K562 (cell line): ENCODE measurements at regions not wholly inside any gene's neighbourhood (a gene's known extent, or its start where the extent isn't known, plus 50 kb on each side); places are given as distances from the start of the nearest gene placed in this dataset.
A peak's percentile ranks its signal among the peaks of the same experiment; 100 is the strongest.

ENCODE experiments used
- ATAC-seq: fragments of 200-7000 bp; cut with Tn5 transposase; 3 replicates; pipeline ENCODE4 v1.9.1; 2020; ENCODE audit warnings: moderate library complexity
- BruUV-seq: library from RNA; stranded (reverse); fragments of 400-500 nt; replicated peaks from 2 replicates; lab custom pipeline; 2021; lab: Mats Ljungman, UMichigan
- CTCF ChIA-PET: fragments of 300-600 bp; formaldehyde crosslinking; extraction: SDS; loops from one replicate; lab custom pipeline; 2021; ENCODE audit warnings: low intra/inter-chr PET ratio; lab: Yijun Ruan, JAX
- POLR2A ChIA-PET: fragments of 300-600, 350-650 bp; sonication (Branson Sonifier 250); formaldehyde crosslinking; extraction: SDS; loops from one replicate; lab custom pipeline; 2021; ENCODE audit warnings: antibody characterized with exemption, inconsistent platforms; lab: Yijun Ruan, JAX
- DNase-seq, 4 experiments: peaks; one replicate each; pipeline versions ENCODE4 v3.0.0 to v3.0.0-alpha.2; 2011 to 2018; ENCODE audit warnings: low spot score in 3 of 4, mixed read lengths in 3 of 4; ENCODE audit errors: extremely low read depth in 1 of 4
- FAIRE-seq: peaks from 2 replicates; lab custom pipeline; 2011; peaks lifted over from hg19 to GRCh38; lab: Jason Lieb, UNC
- H2AFZ ChIP-seq: 2 replicates; pipeline ENCODE4 v1.6.0; 2011; ENCODE audit warnings: low read depth, low read length, control low read depth, inconsistent platforms
- H3K27ac ChIP-seq: fragments of 200-600 bp; 3 replicates; pipeline ENCODE4 v1.8.0; 2011; ENCODE audit warnings: low read depth, mild to moderate bottlenecking, control low read depth, inconsistent platforms, low read length, moderate library complexity, mixed read lengths; ENCODE audit errors: extremely low read depth
- H3K27me3 ChIP-seq, 2 experiments: fragments of 300-600 bp in 1 of 2; 2 replicates in 1 of 2; 3 replicates in 1 of 2; pipeline versions ENCODE4 v1.6.0 to v1.8.0; 2011; ENCODE audit warnings: inconsistent platforms in 2 of 2, low read length in 2 of 2, mild to moderate bottlenecking in 1 of 2, mixed read lengths in 1 of 2, moderate library complexity in 1 of 2; ENCODE audit not compliant: control insufficient read depth in 2 of 2, insufficient read depth in 2 of 2
- H3K36me3 ChIP-seq: fragments of 300-600 bp; 3 replicates; pipeline ENCODE4 v1.8.0; 2011; ENCODE audit warnings: mild to moderate bottlenecking, low read length, inconsistent platforms; ENCODE audit not compliant: control insufficient read depth, insufficient read depth
- H3K4me1 ChIP-seq, 2 experiments: fragments of 200-600 bp in 1 of 2; replicated peaks in 1 of 2; 2 replicates in 1 of 2; 3 replicates in 1 of 2; pipeline versions ENCODE4 v1.5.1 to v1.8.0; 2011; ENCODE audit warnings: inconsistent platforms in 2 of 2, low read length in 2 of 2, mild to moderate bottlenecking in 1 of 2, mixed read lengths in 1 of 2, moderate library complexity in 1 of 2; ENCODE audit not compliant: control insufficient read depth in 2 of 2, insufficient read depth in 2 of 2
- H3K4me2 ChIP-seq: 2 replicates; pipeline ENCODE4 v1.6.1; 2011; ENCODE audit warnings: low read length, control low read depth, inconsistent platforms, mixed read lengths; ENCODE audit not compliant: insufficient read depth
- H3K4me3 ChIP-seq: fragments of 200-600 bp; sonication (generic), shearing (Covaris generic); 2 replicates; pipeline ENCODE4 v1.5.1; 2016; ENCODE audit warnings: control low read depth, inconsistent platforms
- H3K79me2 ChIP-seq: fragments of 200-600 bp; 3 replicates; pipeline ENCODE4 v1.8.0; 2011; ENCODE audit warnings: low read length, inconsistent platforms; ENCODE audit not compliant: control insufficient read depth, insufficient read depth
- H3K9ac ChIP-seq, 2 experiments: 2 replicates each; pipeline versions ENCODE4 v1.6.0 to v1.6.1; 2011; ENCODE audit warnings: low read depth in 2 of 2, low read length in 2 of 2, control low read depth in 1 of 2, inconsistent platforms in 1 of 2, mild to moderate bottlenecking in 1 of 2, mixed read lengths in 1 of 2; ENCODE audit not compliant: insufficient read depth in 1 of 2
- H3K9me1 ChIP-seq: one replicate; pipeline ENCODE4 v1.6.0; 2011; ENCODE audit warnings: inconsistent platforms, mild to moderate bottlenecking, low read length, moderate library complexity; ENCODE audit not compliant: control insufficient read depth, insufficient read depth
- H3K9me3 ChIP-seq: replicated peaks from 2 replicates; pipeline ENCODE4 v1.5.1; 2011; ENCODE audit warnings: low read depth, low read length, inconsistent platforms; ENCODE audit not compliant: control insufficient read depth, insufficient read depth
- H4K20me1 ChIP-seq: replicated peaks from 2 replicates; pipeline ENCODE4 v1.6.1; 2011; ENCODE audit warnings: low read length, inconsistent platforms, mixed read lengths; ENCODE audit not compliant: control insufficient read depth, insufficient read depth
- GTF2A2 ChIP-seq: IDR thresholded peaks from 2 replicates; pipeline ENCODE4 v1.6.1; 2016; ENCODE audit warnings: mild to moderate bottlenecking, missing genetic modification characterization, missing compliant biosample characterization
- MYC ChIP-seq, 2 experiments: fragments of 250-450 bp in 1 of 2; sonication (Bioruptor Pico) in 1 of 2; IDR thresholded peaks; 2 replicates each; pipeline versions ENCODE4 v1.5.1 to v1.6.1; 2012 to 2021; ENCODE audit warnings: low read depth in 2 of 2, borderline replicate concordance in 1 of 2, improper control_type of control experiment in 1 of 2, low read length in 1 of 2, mild to moderate bottlenecking in 1 of 2, moderate library complexity in 1 of 2
- NCOA2 ChIP-seq, 2 experiments: fragments of 450-650 bp; IDR thresholded peaks; 2 replicates each; pipeline ENCODE4 v1.6.1; 2018; ENCODE audit warnings: mild to moderate bottlenecking in 2 of 2, moderate library complexity in 1 of 2; ENCODE audit not compliant: partially characterized antibody in 2 of 2
- NR2F6 ChIP-seq: fragments of 450-650 bp; formaldehyde crosslinking; IDR thresholded peaks from 2 replicates; pipeline ENCODE4 v1.4.0; 2020; ENCODE audit warnings: mild to moderate bottlenecking
- NUFIP1 ChIP-seq: fragments of 450-650 bp; IDR thresholded peaks from 2 replicates; pipeline ENCODE4 v1.6.1; 2018; ENCODE audit not compliant: partially characterized antibody
- TRIM24 ChIP-seq, 2 experiments: fragments of 450-650 bp; IDR thresholded peaks; 2 replicates each; pipeline ENCODE4 v1.6.1; 2016
- ZBTB1 ChIP-seq: sonication (generic); formaldehyde crosslinking; IDR thresholded peaks from 2 replicates; pipeline ENCODE4 v1.8.1; 2023; ENCODE audit warnings: missing genetic modification reagents, low read depth, mild to moderate bottlenecking, borderline replicate concordance
- ZNF175 ChIP-seq: fragments of 200-800 bp; sonication (Bioruptor generic); IDR thresholded peaks from 2 replicates; pipeline ENCODE4 v1.6.1; 2016; ENCODE audit warnings: low read depth, mild to moderate bottlenecking, missing genetic modification characterization, missing compliant biosample characterization
- ZNF197 ChIP-seq: fragments of 200-800 bp; sonication (Bioruptor generic); IDR thresholded peaks from 2 replicates; pipeline ENCODE4 v1.6.1; 2016; ENCODE audit warnings: low read depth, missing genetic modification characterization, missing compliant biosample characterization
- ZNF384 ChIP-seq: IDR thresholded peaks from 2 replicates; pipeline ENCODE4 v1.6.1; 2012; ENCODE audit warnings: low read depth, low read length, improper control_type of control experiment
- ZNF644 ChIP-seq: fragments of 200-800 bp; sonication (Bioruptor generic); IDR thresholded peaks from 2 replicates; pipeline ENCODE4 v1.6.1; 2016; ENCODE audit warnings: low read depth, missing genetic modification characterization, missing compliant biosample characterization
- ZNF778 ChIP-seq: fragments of 450-650 bp; formaldehyde crosslinking; IDR thresholded peaks from 2 replicates; pipeline ENCODE4 v1.4.0; 2020; ENCODE audit warnings: mild to moderate bottlenecking, moderate library complexity
- ZNF79 ChIP-seq: fragments of 250-450 bp; sonication (Bioruptor Pico); IDR thresholded peaks from 2 replicates; pipeline ENCODE4 v1.4.0; 2020; ENCODE audit warnings: low read depth, mild to moderate bottlenecking, moderate library complexity
- WGBS: fragments of 100-300 bp; shearing (Covaris generic); methylation state at CpG from one replicate; pipeline ENCODE4 v1.1.6; 2016; ENCODE audit warnings: low coverage, mixed read lengths; ENCODE audit not compliant: insufficient coverage; ENCODE audit errors: missing lambda C conversion rate; 5-methylcytosine and 5-hydroxymethylcytosine counted together
- in situ Hi-C: fragments of 300-500 bp; cut with MboI; formaldehyde crosslinking; loops from 4 replicates; pipeline ENCODE4 v1.15.0; 2018; ENCODE audit warnings: inconsistent platforms, mixed read lengths
- intact Hi-C: fragments of 100-400 bp; cut with micrococcal nuclease; formaldehyde crosslinking; loops from 2 replicates; pipeline ENCODE4 v1.14.2; 2022
- TF ChIP-seq, protein P1 (sequence below): fragments of 450-650 bp; formaldehyde crosslinking; conservative IDR thresholded peaks from 2 replicates; pipeline ENCODE4 v1.4.0; 2022; ENCODE audit warnings: mild to moderate bottlenecking, missing genetic modification characterization

DNA sequence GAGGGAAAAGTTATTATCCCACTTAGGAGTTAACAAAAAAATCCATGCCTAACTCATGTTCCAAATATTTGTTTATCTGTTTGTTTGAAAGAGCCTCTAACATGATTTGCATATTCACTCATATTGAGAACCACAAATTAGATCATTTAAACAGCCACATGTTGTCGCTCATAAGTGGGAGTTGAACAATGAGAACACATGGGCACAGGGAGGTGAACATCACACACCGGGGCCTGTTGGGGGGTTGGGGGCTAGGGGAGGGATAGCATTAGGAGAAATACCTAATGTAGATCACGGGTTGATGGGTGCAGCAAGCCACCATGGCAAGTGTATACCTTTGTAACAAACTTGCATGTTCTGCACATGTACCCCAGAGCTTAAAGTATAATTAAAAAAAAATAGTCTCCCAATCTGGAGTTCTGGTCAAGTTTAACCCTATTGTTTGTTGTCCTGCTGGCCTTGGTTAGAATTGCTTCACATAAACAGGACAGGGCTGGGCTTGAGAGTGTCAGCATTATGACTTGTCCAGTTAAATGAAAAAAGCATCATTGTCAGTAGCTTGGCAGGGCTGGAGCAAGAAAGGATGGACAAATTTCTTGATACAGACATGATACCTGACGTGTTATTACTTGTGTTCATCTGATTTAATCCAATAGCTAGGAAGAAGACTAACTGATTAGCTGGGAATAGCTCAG is 57.8 kb upstream of the PSMA1 start:
- TF ChIP-seq ZNF384, result no peak
- TF ChIP-seq NCOA2 (IDR thresholded peaks at IDR 0.05; ENCODE audit: partially characterized antibody in 2 of 2), result no peak
- no peak for TF ChIP-seq ZNF197
- TF ChIP-seq GTF2A2 (tag), result no peak
- no peak for TF ChIP-seq ZNF778 (CRISPR knock-in tag)
- TF ChIP-seq NUFIP1, result no peak
- TF ChIP-seq MYC (IDR thresholded peaks at IDR 0.05; ENCODE audit: low read depth, low read length), result no peak
- TF ChIP-seq MYC (CRISPR knock-in tag; IDR thresholded peaks at IDR 0.05; ENCODE audit: borderline replicate concordance, low read depth), result no peak
- TF ChIP-seq ZBTB1, result no peak
- TF ChIP-seq ZNF79 (CRISPR knock-in tag), result no peak
- TF ChIP-seq ZNF644 (tag), result no peak
- TF ChIP-seq, protein P1, sequence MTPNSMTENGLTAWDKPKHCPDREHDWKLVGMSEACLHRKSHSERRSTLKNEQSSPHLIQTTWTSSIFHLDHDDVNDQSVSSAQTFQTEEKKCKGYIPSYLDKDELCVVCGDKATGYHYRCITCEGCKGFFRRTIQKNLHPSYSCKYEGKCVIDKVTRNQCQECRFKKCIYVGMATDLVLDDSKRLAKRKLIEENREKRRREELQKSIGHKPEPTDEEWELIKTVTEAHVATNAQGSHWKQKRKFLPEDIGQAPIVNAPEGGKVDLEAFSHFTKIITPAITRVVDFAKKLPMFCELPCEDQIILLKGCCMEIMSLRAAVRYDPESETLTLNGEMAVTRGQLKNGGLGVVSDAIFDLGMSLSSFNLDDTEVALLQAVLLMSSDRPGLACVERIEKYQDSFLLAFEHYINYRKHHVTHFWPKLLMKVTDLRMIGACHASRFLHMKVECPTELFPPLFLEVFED (CRISPR knock-in tag), result no peak
- TF ChIP-seq ZNF175 (CRISPR knock-in tag), result no peak; the same call in 1 of the 2 replicates
- no peak for TF ChIP-seq NR2F6 (CRISPR knock-in tag)
- TF ChIP-seq TRIM24 (IDR thresholded peaks at IDR 0.05), result no peak
- Histone ChIP-seq H3K27me3 (no peaks in the 10 kb centered on the region), H3K4me2 (no peak overlapping the region), H4K20me1 (no peaks in the 10 kb centered on the region), H3K4me3 (no peak overlapping the region), H3K27ac (peak overlapping the region; percentile 59; the same call in 2 of the 3 replicates), H3K9me3 (peaks cover 11% of the 10 kb centered on the region), H3K79me2 (no peaks in the 10 kb centered on the region; the same call in 2 of the 3 replicates), H3K36me3 (peaks cover 34% of the 10 kb centered on the region; the same call in 2 of the 3 replicates), H3K9me1 (no peaks in the 10 kb centered on the region), H3K4me1 (peaks cover 0 to 16% of the 10 kb centered on the region in 2 experiments; a peak in 2 of 5 replicates), H2AFZ (no peak overlapping the region), H3K9ac (no peak overlapping the region)
- no TSS peak for BruUV-seq
- DNase-seq, result no peak
- CTCF ChIA-PET, result no interaction called here
- no peak; the same call in 2 of the 3 replicates for ATAC-seq
- POLR2A ChIA-PET, result interaction anchor here (0.8 to 1.5 kb wide), 5 partner anchors 8 to 66 kb away, joined by 3 to 6 read pairs (median 3); no protein-coding TSS in a partner anchor
- no peak for FAIRE-seq
- 98% methylated on average over 4 of the region's 4 CpGs for WGBS
- in situ Hi-C loops (no loop called here), intact Hi-C loops (no loop called here)
